ENCODE measurements at regions not wholly inside any gene's neighbourhood (a gene's known extent, or its start where the extent isn't known, plus 50 kb on each side); places are given as distances from the start of the nearest gene placed in this dataset.

DNA sequence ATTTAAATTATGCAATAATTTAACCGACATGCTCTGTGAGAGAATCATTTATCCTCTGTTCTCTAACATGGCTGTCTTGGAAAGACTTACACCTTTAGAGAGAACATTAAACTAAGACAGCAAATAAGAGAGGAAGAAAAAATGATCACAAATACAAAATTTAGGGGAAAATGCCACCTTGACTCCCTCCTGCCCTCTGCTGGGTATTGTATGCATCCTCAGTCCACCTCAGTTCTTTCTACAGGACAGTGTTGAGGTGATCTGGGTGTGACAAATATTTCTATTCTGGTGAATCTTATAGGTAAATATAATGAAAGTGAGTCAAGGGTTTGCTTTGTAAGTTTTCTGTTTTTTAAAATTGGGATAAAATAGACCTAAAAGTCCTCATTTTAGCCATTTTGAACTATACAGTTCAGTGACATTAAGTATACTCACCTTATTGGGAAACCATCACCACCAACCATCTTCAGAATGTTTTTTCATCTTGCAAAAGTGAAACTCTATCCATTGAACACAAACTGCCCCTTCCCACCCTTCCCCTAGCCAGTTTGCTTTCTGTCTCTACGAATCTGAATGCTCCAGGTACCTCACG is 61.5 kb upstream of the ELMO1 start:
- TF ChIP-seq FOXK2 (IDR thresholded peaks at IDR 0.05), result no peak
- no peak for TF ChIP-seq FOXA1 (IDR thresholded peaks at IDR 0.05)
- TF ChIP-seq HDGF (IDR thresholded peaks at IDR 0.05; ENCODE audit: borderline replicate concordance), result no peak
- no peak for TF ChIP-seq ELF4 (IDR thresholded peaks at IDR 0.05)
- no peak for TF ChIP-seq SP1 (IDR thresholded peaks at IDR 0.05)
- TF ChIP-seq, protein P1, sequence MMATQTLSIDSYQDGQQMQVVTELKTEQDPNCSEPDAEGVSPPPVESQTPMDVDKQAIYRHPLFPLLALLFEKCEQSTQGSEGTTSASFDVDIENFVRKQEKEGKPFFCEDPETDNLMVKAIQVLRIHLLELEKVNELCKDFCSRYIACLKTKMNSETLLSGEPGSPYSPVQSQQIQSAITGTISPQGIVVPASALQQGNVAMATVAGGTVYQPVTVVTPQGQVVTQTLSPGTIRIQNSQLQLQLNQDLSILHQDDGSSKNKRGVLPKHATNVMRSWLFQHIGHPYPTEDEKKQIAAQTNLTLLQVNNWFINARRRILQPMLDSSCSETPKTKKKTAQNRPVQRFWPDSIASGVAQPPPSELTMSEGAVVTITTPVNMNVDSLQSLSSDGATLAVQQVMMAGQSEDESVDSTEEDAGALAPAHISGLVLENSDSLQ (IDR thresholded peaks at IDR 0.05), result no peak
- no peak for TF ChIP-seq BHLHE40 (IDR thresholded peaks at IDR 0.05; ENCODE audit: borderline replicate concordance)
- TF ChIP-seq FOXM1 (IDR thresholded peaks at IDR 0.05; ENCODE audit: borderline replicate concordance), result no peak
- no peak for TF ChIP-seq SUZ12 (IDR thresholded peaks at IDR 0.05)
- no peak for TF ChIP-seq ARNT (IDR thresholded peaks at IDR 0.05)
- TF ChIP-seq L3MBTL2 (conservative IDR thresholded peaks at IDR 0.05), result no peak
- no peak for TF ChIP-seq ZNF384 (IDR thresholded peaks at IDR 0.05)

Measured in HEK293T (cell line).